Mammary epithelial cell (primary cell): ENCODE measurements at regions not wholly inside any gene's neighbourhood (a gene's known extent, or its start where the extent isn't known, plus 50 kb on each side); places are given as distances from the start of the nearest gene placed in this dataset.

ENCODE experiments used
- EZH2 ChIP-seq: IDR thresholded peaks from 2 replicates; pipeline ENCODE4 v1.6.1; 2012; ENCODE audit warnings: low read length, inconsistent platforms, borderline replicate concordance
- TF ChIP-seq, protein P1 (sequence below), 2 donors: IDR thresholded peaks in 1 of 2; conservative IDR thresholded peaks in 1 of 2; 2 replicates each; pipeline ENCODE4 v1.5.1; 2011 to 2012; ENCODE audit warnings: inconsistent platforms in 2 of 2, low read length in 2 of 2, mild to moderate bottlenecking in 2 of 2, control low read depth in 1 of 2, low read depth in 1 of 2; ENCODE audit not compliant: insufficient read depth in 1 of 2; ENCODE audit errors: extremely low read depth in 1 of 2

DNA sequence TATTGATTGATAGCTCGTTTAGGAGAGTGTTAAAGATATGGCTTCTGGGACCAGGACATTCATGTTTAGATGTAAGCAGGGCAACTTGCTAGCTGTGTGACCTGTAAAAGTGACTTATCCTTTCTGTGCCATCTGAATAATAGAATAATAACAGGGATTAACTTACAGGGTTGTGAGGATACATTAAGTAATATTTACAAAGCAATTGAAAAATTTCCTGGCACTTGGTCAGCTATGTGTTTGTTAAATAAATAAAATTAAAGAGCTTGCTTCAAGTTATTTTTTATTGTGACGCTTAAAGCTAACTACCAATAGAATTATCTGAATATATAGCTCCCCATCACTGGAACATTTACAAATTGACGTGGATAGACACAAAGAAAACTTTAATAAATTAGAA lies 287.9 kb upstream of the CDIN1 start:
- TF ChIP-seq, protein P1, sequence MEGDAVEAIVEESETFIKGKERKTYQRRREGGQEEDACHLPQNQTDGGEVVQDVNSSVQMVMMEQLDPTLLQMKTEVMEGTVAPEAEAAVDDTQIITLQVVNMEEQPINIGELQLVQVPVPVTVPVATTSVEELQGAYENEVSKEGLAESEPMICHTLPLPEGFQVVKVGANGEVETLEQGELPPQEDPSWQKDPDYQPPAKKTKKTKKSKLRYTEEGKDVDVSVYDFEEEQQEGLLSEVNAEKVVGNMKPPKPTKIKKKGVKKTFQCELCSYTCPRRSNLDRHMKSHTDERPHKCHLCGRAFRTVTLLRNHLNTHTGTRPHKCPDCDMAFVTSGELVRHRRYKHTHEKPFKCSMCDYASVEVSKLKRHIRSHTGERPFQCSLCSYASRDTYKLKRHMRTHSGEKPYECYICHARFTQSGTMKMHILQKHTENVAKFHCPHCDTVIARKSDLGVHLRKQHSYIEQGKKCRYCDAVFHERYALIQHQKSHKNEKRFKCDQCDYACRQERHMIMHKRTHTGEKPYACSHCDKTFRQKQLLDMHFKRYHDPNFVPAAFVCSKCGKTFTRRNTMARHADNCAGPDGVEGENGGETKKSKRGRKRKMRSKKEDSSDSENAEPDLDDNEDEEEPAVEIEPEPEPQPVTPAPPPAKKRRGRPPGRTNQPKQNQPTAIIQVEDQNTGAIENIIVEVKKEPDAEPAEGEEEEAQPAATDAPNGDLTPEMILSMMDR (conservative IDR thresholded peaks at IDR 0.05 in 1 of 2, IDR thresholded peaks at IDR 0.05 in 1 of 2; ENCODE audit: extremely low read depth in 1 of 2, insufficient read depth in 1 of 2, low read depth in 1 of 2, low read length in 2 of 2), result no peak
- TF ChIP-seq EZH2, result no peak
